ENCODE measurements at regions not wholly inside any gene's neighbourhood (a gene's known extent, or its start where the extent isn't known, plus 50 kb on each side); places are given as distances from the start of the nearest gene placed in this dataset.

- POLR2A ChIA-PET = no interaction called here
Observed at GRCh38 chr2:22487036-22487435, 897.9 kb upstream of the KLHL29 start.

DNA sequence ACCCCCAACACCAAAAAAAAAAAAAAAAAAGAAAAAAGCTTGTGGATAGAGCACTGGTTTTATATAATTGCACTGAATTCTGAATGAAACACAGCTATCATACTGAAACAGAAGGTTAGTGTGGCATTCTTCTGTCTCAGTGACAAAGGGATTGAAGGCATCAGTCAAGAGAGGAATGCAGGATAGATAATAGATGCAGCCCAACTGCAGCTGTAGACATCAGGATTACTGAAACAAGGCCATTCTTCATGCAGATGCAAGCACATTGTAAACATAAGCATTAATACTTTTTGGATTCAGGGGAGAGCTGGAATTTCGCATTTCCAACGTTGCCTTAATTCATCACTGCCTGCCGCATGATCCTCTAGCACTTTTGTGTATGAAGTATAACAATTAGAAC, 897.4 kb upstream of the KLHL29 start:
- Histone ChIP-seq H3K4me3 (ENCODE audit: low read depth in 2 of 2, low read length in 2 of 2) (no peak overlapping the region), H3K9me3 (ENCODE audit: control insufficient read depth, insufficient read depth, low read depth, low read length) (no peaks in the 10 kb centered on the region), H3K27me3 (ENCODE audit: control insufficient read depth, insufficient read depth, low read length) (no peaks in the 10 kb centered on the region), H3K4me1 (ENCODE audit: control insufficient read depth, insufficient read depth, low read length) (no peaks in the 10 kb centered on the region), H3K36me3 (ENCODE audit: control insufficient read depth, insufficient read depth, low read length) (no peaks in the 10 kb centered on the region), H3K27ac (ENCODE audit: low read length) (no peak overlapping the region)
- CTCF ChIA-PET = no interaction called here
- in situ Hi-C loops (cut with HindIII; ENCODE audit: low pct_unique_long_range_greater_than_20kb, low sequenced_read_pairs) = no loop called here
- TF ChIP-seq SIN3A (IDR thresholded peaks at IDR 0.05; ENCODE audit: borderline replicate concordance, insufficient read depth, low read depth, low read length) (no peak), TCF7L2 (IDR thresholded peaks at IDR 0.05; ENCODE audit: low read depth, low read length) (no peak), POLR2AphosphoS5 (IDR thresholded peaks at IDR 0.05; ENCODE audit: low read depth, low read length) (no peak), REST (IDR thresholded peaks at IDR 0.05; ENCODE audit: insufficient read depth in 1 of 2, low read depth in 2 of 2, low read length in 1 of 2) (no peak), CTCF (IDR thresholded peaks at IDR 0.05) (no peak)
- POLR2A ChIA-PET = no interaction called here
- no peak for ATAC-seq
- intact Hi-C loops (cut with micrococcal nuclease; ENCODE audit: unreplicated experiment) = no loop called here
- BruUV-seq (replicated peaks) = no TSS peak
- DNase-seq (ENCODE audit: low read depth, low spot score) = no peak

More at GRCh38 chr2:22487036-22487435, 897.9 kb upstream of the KLHL29 start:
- Histone ChIP-seq H3K27ac (ENCODE audit: low read length) (no peak overlapping the region), H3K4me3 (ENCODE audit: low read depth in 2 of 2, low read length in 2 of 2) (no peak overlapping the region), H3K36me3 (ENCODE audit: control insufficient read depth, insufficient read depth, low read length) (no peaks in the 10 kb centered on the region), H3K27me3 (ENCODE audit: control insufficient read depth, insufficient read depth, low read length) (no peaks in the 10 kb centered on the region), H3K9me3 (ENCODE audit: control insufficient read depth, insufficient read depth, low read depth, low read length) (no peaks in the 10 kb centered on the region), H3K4me1 (ENCODE audit: control insufficient read depth, insufficient read depth, low read length) (no peaks in the 10 kb centered on the region)
- no peak for ATAC-seq
- BruUV-seq (replicated peaks) = no TSS peak
- CTCF ChIA-PET = no interaction called here
- TF ChIP-seq REST (IDR thresholded peaks at IDR 0.05; ENCODE audit: insufficient read depth in 1 of 2, low read depth in 2 of 2, low read length in 1 of 2) (no peak), TCF7L2 (IDR thresholded peaks at IDR 0.05; ENCODE audit: low read depth, low read length) (no peak), CTCF (IDR thresholded peaks at IDR 0.05) (no peak)
- in situ Hi-C loops (cut with HindIII; ENCODE audit: low pct_unique_long_range_greater_than_20kb, low sequenced_read_pairs) (no loop called here), intact Hi-C loops (cut with micrococcal nuclease; ENCODE audit: unreplicated experiment) (no loop called here)
- DNase-seq (ENCODE audit: low read depth, low spot score) = no peak

Measured in Panc1 (cell line).